ENCODE measurements at regions not wholly inside any gene's neighbourhood (a gene's known extent, or its start where the extent isn't known, plus 50 kb on each side); places are given as distances from the start of the nearest gene placed in this dataset.

DNA sequence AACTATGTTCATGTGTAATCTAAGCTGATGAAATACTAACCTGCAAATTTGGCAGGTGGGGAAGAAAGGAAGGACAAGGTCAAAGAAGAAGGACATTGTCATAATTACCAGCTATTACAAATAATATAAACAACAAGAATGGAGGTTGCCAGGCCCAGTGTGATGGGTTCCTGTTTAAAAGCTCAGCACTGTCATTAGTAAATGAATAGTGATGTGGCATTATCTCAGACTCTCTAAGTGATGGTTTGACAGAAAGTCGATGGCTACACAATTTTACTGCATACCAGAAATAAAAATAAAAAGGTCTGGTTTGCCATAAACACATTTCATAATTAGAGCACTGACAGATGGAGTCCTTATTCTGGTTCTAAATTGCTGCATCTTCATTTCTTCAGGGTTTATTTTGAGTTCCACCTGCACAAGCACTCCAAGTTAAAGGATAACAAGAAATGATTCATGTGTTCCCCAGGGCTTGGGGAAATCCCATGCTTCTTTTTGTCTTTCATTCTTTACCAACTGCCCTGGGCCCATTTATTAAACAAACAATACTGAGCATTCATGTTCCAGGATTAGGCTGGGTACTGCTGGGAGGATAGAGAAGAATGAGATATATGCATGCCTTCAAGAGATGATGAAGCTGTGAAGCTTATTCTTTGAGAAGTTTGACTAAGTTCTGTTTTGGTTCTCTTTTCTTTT lies 367.8 kb upstream of the RASGEF1B start:
- 58 to 76% (median 68%) methylated on average over 1 of the region's 1 CpG for WGBS, 4 donors
- Histone ChIP-seq H3K4me3 (no peak overlapping the region), H3K27ac (no peak overlapping the region), H3K36me3 (replicated peaks in 1 of 2) (no peaks in the 10 kb centered on the region), H3K4me1 (replicated peaks in 1 of 2) (peaks cover 0 to 1% of the 10 kb centered on the region in 2 donors), H3K27me3 (no peaks in the 10 kb centered on the region), H3K9me3 (replicated peaks in 1 of 3) (no peaks in the 10 kb centered on the region)
- intact Hi-C loops (cut with DNase I) = loop anchor here (5.0 to 10.0 kb wide), 3 partner anchors 375 to 435 kb away; no protein-coding TSS in a partner anchor
- DNase-seq = no peak
- TF ChIP-seq CTCF (IDR thresholded peaks at IDR 0.05) (no peak), POLR2A (IDR thresholded peaks at IDR 0.05) (no peak)

- WGBS, 4 donors = 71 to 85% (median 79%) methylated on average over 2 of the region's 2 CpGs
- TF ChIP-seq POLR2A (IDR thresholded peaks at IDR 0.05) (no peak), CTCF (IDR thresholded peaks at IDR 0.05) (no peak)
Observed at GRCh38 chr4:81838586-81838985, 366.9 kb upstream of the RASGEF1B start.

GRCh38 chr4:81836716-81837115 lies 365.0 kb upstream of the RASGEF1B start:
- intact Hi-C loops (cut with DNase I) = no loop called here
- TF ChIP-seq CTCF (IDR thresholded peaks at IDR 0.05) (no peak), POLR2A (IDR thresholded peaks at IDR 0.05) (no peak)
- H3K4me3 ChIP-seq = no peak overlapping the region
- no peak overlapping the region for H3K27ac ChIP-seq
- H3K9me3 ChIP-seq (replicated peaks in 1 of 3) = no peaks in the 10 kb centered on the region
- H3K36me3 ChIP-seq (replicated peaks in 1 of 2) = no peaks in the 10 kb centered on the region
- no peaks in the 10 kb centered on the region for H3K27me3 ChIP-seq
- 13 to 70% (median 27%) methylated on average over 1 of the region's 1 CpG for WGBS, 4 donors
- H3K4me1 ChIP-seq (replicated peaks in 1 of 2) = no peaks in the 10 kb centered on the region
- DNase-seq = no peak

More at GRCh38 chr4:81838586-81838985, 366.9 kb upstream of the RASGEF1B start:
- Histone ChIP-seq H3K36me3 (replicated peaks in 1 of 2) (no peaks in the 10 kb centered on the region), H3K9me3 (replicated peaks in 1 of 3) (no peaks in the 10 kb centered on the region), H3K4me1 (replicated peaks in 1 of 2) (no peaks in the 10 kb centered on the region), H3K4me3 (no peak overlapping the region), H3K27ac (no peak overlapping the region), H3K27me3 (no peaks in the 10 kb centered on the region)
- intact Hi-C loops (cut with DNase I) = no loop called here
- no peak for DNase-seq

DNA sequence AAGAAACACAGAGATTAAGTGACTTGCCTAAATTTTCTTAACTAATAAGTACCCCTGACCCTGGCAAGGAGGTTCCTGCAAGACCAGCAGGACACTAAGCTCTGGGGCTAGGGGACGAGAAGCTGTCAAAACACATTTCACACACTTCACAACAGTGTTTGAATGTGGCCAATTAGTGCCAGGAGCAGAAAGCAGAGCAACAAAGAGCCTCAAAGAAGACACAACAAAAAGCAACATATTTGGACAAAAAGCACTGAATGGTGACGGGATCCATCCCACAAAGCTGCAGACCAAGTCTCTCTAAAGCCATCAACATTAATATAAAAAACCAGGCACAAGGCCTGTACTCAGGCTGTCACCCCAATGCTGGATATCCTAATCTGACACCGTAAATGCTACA lies 361.9 kb upstream of the RASGEF1B start:
- H3K36me3 ChIP-seq (replicated peaks in 1 of 2) = no peaks in the 10 kb centered on the region
- TF ChIP-seq CTCF (IDR thresholded peaks at IDR 0.05) = no peak
- no peak for TF ChIP-seq POLR2A (IDR thresholded peaks at IDR 0.05)
- WGBS, 4 donors = 72 to 81% (median 78%) methylated on average over 3 of the region's 3 CpGs
- H3K9me3 ChIP-seq (replicated peaks in 1 of 3) = no peaks in the 10 kb centered on the region
- H3K27me3 ChIP-seq = no peaks in the 10 kb centered on the region
- no peak overlapping the region for H3K27ac ChIP-seq
- no peak overlapping the region for H3K4me3 ChIP-seq
- no peak for DNase-seq
- no peaks in the 10 kb centered on the region for H3K4me1 ChIP-seq (replicated peaks in 1 of 2)
- intact Hi-C loops (cut with DNase I) = no loop called here
